ENCODE measurements at regions not wholly inside any gene's neighbourhood (a gene's known extent, or its start where the extent isn't known, plus 50 kb on each side); places are given as distances from the start of the nearest gene placed in this dataset.

DNA sequence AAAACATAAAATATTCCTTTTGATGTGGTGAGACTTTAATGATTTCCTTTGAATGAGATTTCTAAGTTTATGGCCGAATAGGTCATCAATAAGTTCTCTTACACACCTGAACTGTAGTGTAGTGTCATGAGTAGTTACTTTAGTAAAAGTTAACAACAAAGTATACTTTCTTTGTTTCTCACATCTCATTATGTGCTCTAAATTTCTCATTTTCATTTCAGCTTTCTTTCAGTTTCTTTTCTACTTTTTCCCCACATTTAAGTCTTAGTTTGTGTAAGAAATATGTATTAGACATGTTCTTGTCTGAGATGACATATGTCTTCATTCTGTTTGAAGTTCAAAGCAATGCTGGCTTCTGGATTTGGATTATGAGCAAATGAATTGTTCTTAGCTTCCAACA, 348.1 kb downstream of the ANKRD7 start:
- TF ChIP-seq JUND (IDR thresholded peaks at IDR 0.05): no peak
- TF ChIP-seq, protein P1, sequence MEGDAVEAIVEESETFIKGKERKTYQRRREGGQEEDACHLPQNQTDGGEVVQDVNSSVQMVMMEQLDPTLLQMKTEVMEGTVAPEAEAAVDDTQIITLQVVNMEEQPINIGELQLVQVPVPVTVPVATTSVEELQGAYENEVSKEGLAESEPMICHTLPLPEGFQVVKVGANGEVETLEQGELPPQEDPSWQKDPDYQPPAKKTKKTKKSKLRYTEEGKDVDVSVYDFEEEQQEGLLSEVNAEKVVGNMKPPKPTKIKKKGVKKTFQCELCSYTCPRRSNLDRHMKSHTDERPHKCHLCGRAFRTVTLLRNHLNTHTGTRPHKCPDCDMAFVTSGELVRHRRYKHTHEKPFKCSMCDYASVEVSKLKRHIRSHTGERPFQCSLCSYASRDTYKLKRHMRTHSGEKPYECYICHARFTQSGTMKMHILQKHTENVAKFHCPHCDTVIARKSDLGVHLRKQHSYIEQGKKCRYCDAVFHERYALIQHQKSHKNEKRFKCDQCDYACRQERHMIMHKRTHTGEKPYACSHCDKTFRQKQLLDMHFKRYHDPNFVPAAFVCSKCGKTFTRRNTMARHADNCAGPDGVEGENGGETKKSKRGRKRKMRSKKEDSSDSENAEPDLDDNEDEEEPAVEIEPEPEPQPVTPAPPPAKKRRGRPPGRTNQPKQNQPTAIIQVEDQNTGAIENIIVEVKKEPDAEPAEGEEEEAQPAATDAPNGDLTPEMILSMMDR (IDR thresholded peaks at IDR 0.05; ENCODE audit: low read depth, low read length, missing input control): no peak
- TF ChIP-seq, protein P2, sequence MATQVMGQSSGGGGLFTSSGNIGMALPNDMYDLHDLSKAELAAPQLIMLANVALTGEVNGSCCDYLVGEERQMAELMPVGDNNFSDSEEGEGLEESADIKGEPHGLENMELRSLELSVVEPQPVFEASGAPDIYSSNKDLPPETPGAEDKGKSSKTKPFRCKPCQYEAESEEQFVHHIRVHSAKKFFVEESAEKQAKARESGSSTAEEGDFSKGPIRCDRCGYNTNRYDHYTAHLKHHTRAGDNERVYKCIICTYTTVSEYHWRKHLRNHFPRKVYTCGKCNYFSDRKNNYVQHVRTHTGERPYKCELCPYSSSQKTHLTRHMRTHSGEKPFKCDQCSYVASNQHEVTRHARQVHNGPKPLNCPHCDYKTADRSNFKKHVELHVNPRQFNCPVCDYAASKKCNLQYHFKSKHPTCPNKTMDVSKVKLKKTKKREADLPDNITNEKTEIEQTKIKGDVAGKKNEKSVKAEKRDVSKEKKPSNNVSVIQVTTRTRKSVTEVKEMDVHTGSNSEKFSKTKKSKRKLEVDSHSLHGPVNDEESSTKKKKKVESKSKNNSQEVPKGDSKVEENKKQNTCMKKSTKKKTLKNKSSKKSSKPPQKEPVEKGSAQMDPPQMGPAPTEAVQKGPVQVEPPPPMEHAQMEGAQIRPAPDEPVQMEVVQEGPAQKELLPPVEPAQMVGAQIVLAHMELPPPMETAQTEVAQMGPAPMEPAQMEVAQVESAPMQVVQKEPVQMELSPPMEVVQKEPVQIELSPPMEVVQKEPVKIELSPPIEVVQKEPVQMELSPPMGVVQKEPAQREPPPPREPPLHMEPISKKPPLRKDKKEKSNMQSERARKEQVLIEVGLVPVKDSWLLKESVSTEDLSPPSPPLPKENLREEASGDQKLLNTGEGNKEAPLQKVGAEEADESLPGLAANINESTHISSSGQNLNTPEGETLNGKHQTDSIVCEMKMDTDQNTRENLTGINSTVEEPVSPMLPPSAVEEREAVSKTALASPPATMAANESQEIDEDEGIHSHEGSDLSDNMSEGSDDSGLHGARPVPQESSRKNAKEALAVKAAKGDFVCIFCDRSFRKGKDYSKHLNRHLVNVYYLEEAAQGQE (IDR thresholded peaks at IDR 0.05): no peak
- TF ChIP-seq, protein P3, sequence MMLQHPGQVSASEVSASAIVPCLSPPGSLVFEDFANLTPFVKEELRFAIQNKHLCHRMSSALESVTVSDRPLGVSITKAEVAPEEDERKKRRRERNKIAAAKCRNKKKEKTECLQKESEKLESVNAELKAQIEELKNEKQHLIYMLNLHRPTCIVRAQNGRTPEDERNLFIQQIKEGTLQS (IDR thresholded peaks at IDR 0.05): no peak
- no peak for TF ChIP-seq RXRA (IDR thresholded peaks at IDR 0.05)
- TF ChIP-seq, protein P4, sequence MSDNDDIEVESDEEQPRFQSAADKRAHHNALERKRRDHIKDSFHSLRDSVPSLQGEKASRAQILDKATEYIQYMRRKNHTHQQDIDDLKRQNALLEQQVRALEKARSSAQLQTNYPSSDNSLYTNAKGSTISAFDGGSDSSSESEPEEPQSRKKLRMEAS (IDR thresholded peaks at IDR 0.05): no peak

Data from liver (tissue), 3 donors.